ENCODE measurements at regions not wholly inside any gene's neighbourhood (a gene's known extent, or its start where the extent isn't known, plus 50 kb on each side); places are given as distances from the start of the nearest gene placed in this dataset.

- no peaks in the 10 kb centered on the region for H3K4me1 ChIP-seq (ENCODE audit: insufficient read depth)
- TF ChIP-seq EZH2phosphoT487 (IDR thresholded peaks at IDR 0.05; ENCODE audit: insufficient read depth, low read depth) (no peak), EZH2 (IDR thresholded peaks at IDR 0.05; ENCODE audit: insufficient read depth, poor library complexity, severe bottlenecking) (no peak)
- H3K36me3 ChIP-seq (ENCODE audit: low read depth), result no peaks in the 10 kb centered on the region
- no peak for DNase-seq
- H3K27me3 ChIP-seq (replicated peaks; ENCODE audit: insufficient read depth), result no peaks in the 10 kb centered on the region
- no peaks in the 10 kb centered on the region for H3K79me2 ChIP-seq (ENCODE audit: insufficient read depth)
- H4K20me1 ChIP-seq (ENCODE audit: insufficient read depth), result no peaks in the 10 kb centered on the region
- 0 to 3% methylated on average over 3 of the region's 3 CpGs for WGBS, 2 experiments (ENCODE audit: low coverage in 1 of 2, low lambda C conversion rate in 2 of 2, missing lambda C conversion rate in 2 of 2)
- H3K9ac ChIP-seq, result no peak overlapping the region
- H3K9me3 ChIP-seq (ENCODE audit: low read depth), result no peaks in the 10 kb centered on the region
- no peaks in the 10 kb centered on the region for H3K9me2 ChIP-seq (ENCODE audit: insufficient read depth)
- H3F3A ChIP-seq (ENCODE audit: insufficient read depth), result no peaks in the 10 kb centered on the region
- H3K4me3 ChIP-seq, result no peak overlapping the region
- H3K27ac ChIP-seq, result no peak overlapping the region
- H2AFZ ChIP-seq, result no peak overlapping the region
- in situ Hi-C loops (cut with MboI), result no loop called here
- no peak overlapping the region for H3K4me2 ChIP-seq (ENCODE audit: unreplicated experiment)
These were observed 337.9 kb upstream of the SALL3 start for GRCh38 chr18:78641689-78642231.

- no peak overlapping the region for H3K4me3 ChIP-seq
- no peaks in the 10 kb centered on the region for H3K79me2 ChIP-seq (ENCODE audit: insufficient read depth)
- no peaks in the 10 kb centered on the region for H3F3A ChIP-seq (ENCODE audit: insufficient read depth)
- H2AFZ ChIP-seq, result no peak overlapping the region
- no peak for DNase-seq
- no peak for TF ChIP-seq EZH2 (IDR thresholded peaks at IDR 0.05; ENCODE audit: insufficient read depth, poor library complexity, severe bottlenecking)
- TF ChIP-seq EZH2phosphoT487 (IDR thresholded peaks at IDR 0.05; ENCODE audit: insufficient read depth, low read depth), result no peak
- 1 to 3% methylated on average over 11 of the region's 11 CpGs for WGBS, 2 experiments (ENCODE audit: low coverage in 1 of 2, low lambda C conversion rate in 2 of 2, missing lambda C conversion rate in 2 of 2)
- no peaks in the 10 kb centered on the region for H3K27me3 ChIP-seq (replicated peaks; ENCODE audit: insufficient read depth)
- H3K9me3 ChIP-seq (ENCODE audit: low read depth), result no peaks in the 10 kb centered on the region
- H3K36me3 ChIP-seq (ENCODE audit: low read depth), result no peaks in the 10 kb centered on the region
- in situ Hi-C loops (cut with MboI), result no loop called here
- H3K9ac ChIP-seq, result no peak overlapping the region
- no peaks in the 10 kb centered on the region for H4K20me1 ChIP-seq (ENCODE audit: insufficient read depth)
- no peaks in the 10 kb centered on the region for H3K4me1 ChIP-seq (ENCODE audit: insufficient read depth)
- H3K27ac ChIP-seq, result no peak overlapping the region
- H3K9me2 ChIP-seq (ENCODE audit: insufficient read depth), result no peaks in the 10 kb centered on the region
- no peak overlapping the region for H3K4me2 ChIP-seq (ENCODE audit: unreplicated experiment)
These were observed 337.2 kb upstream of the SALL3 start for GRCh38 chr18:78642296-78642951.

GRCh38 chr18:78643004-78643403 is 336.6 kb upstream of the SALL3 start:
- H3K9ac ChIP-seq, result no peak overlapping the region
- H3K27ac ChIP-seq, result no peak overlapping the region
- no peaks in the 10 kb centered on the region for H3K36me3 ChIP-seq (ENCODE audit: low read depth)
- no peaks in the 10 kb centered on the region for H3K79me2 ChIP-seq (ENCODE audit: insufficient read depth)
- 10 to 18% methylated on average over 4 of the region's 4 CpGs for WGBS, 2 experiments (ENCODE audit: low coverage in 1 of 2, low lambda C conversion rate in 2 of 2, missing lambda C conversion rate in 2 of 2)
- TF ChIP-seq EZH2 (IDR thresholded peaks at IDR 0.05; ENCODE audit: insufficient read depth, poor library complexity, severe bottlenecking), result no peak
- H3K4me2 ChIP-seq (ENCODE audit: unreplicated experiment), result no peak overlapping the region
- no peak overlapping the region for H3K4me3 ChIP-seq
- H3K27me3 ChIP-seq (replicated peaks; ENCODE audit: insufficient read depth), result no peaks in the 10 kb centered on the region
- DNase-seq, result no peak
- no peak overlapping the region for H2AFZ ChIP-seq
- in situ Hi-C loops (cut with MboI), result no loop called here
- H3F3A ChIP-seq (ENCODE audit: insufficient read depth), result no peaks in the 10 kb centered on the region
- no peaks in the 10 kb centered on the region for H4K20me1 ChIP-seq (ENCODE audit: insufficient read depth)
- H3K9me3 ChIP-seq (ENCODE audit: low read depth), result no peaks in the 10 kb centered on the region
- no peaks in the 10 kb centered on the region for H3K4me1 ChIP-seq (ENCODE audit: insufficient read depth)
- H3K9me2 ChIP-seq (ENCODE audit: insufficient read depth), result no peaks in the 10 kb centered on the region

GRCh38 chr18:78643981-78644380 is 335.6 kb upstream of the SALL3 start:
- H3K4me1 ChIP-seq (ENCODE audit: insufficient read depth), result no peaks in the 10 kb centered on the region
- in situ Hi-C loops (cut with MboI), result no loop called here
- no peak overlapping the region for H3K27ac ChIP-seq
- no peak overlapping the region for H3K9ac ChIP-seq
- H3K4me2 ChIP-seq (ENCODE audit: unreplicated experiment), result no peak overlapping the region
- DNase-seq, result no peak
- H3K9me3 ChIP-seq (ENCODE audit: low read depth), result no peaks in the 10 kb centered on the region
- H3K27me3 ChIP-seq (replicated peaks; ENCODE audit: insufficient read depth), result no peaks in the 10 kb centered on the region
- no peaks in the 10 kb centered on the region for H3K36me3 ChIP-seq (ENCODE audit: low read depth)
- H3F3A ChIP-seq (ENCODE audit: insufficient read depth), result no peaks in the 10 kb centered on the region
- 56 to 57% methylated on average over 14 of the region's 14 CpGs for WGBS, 2 experiments (ENCODE audit: low coverage in 1 of 2, low lambda C conversion rate in 2 of 2, missing lambda C conversion rate in 2 of 2)
- H2AFZ ChIP-seq, result no peak overlapping the region
- H3K4me3 ChIP-seq, result no peak overlapping the region
- H3K9me2 ChIP-seq (ENCODE audit: insufficient read depth), result no peaks in the 10 kb centered on the region
- TF ChIP-seq EZH2phosphoT487 (IDR thresholded peaks at IDR 0.05; ENCODE audit: insufficient read depth, low read depth), result no peak
- TF ChIP-seq EZH2 (IDR thresholded peaks at IDR 0.05; ENCODE audit: insufficient read depth, poor library complexity, severe bottlenecking), result no peak
- H3K79me2 ChIP-seq (ENCODE audit: insufficient read depth), result no peaks in the 10 kb centered on the region
- no peaks in the 10 kb centered on the region for H4K20me1 ChIP-seq (ENCODE audit: insufficient read depth)
